Suppressor macrophage treated with lipopolysaccharide for 1 hour (primary cell): ENCODE measurements at regions not wholly inside any gene's neighbourhood (a gene's known extent, or its start where the extent isn't known, plus 50 kb on each side); places are given as distances from the start of the nearest gene placed in this dataset.

ENCODE experiments used
- DNase-seq, 3 donors: peaks; one replicate each; pipeline ENCODE4 v3.0.0-alpha.2; 2020 to 2022

DNA sequence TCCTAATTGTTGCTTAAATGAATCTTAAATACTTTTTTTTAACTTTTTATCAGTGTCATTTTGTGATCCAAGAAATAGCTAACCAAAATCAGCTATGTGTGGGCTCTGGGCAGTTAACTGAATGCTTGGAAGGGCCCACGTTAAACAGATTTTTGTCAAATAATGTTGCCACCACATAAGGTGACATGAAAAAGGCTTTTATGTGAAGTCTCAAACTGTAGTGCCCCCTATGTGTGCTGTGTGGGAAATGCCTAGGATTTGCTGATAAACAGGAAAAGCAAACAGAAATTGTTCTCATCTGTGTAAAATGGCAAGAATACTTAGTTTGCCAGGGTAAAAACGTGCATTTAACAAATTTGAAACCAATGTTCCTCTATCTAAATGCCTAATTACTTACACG lies 242.2 kb downstream of the ZNF516 start:
- DNase-seq: no peak

DNA sequence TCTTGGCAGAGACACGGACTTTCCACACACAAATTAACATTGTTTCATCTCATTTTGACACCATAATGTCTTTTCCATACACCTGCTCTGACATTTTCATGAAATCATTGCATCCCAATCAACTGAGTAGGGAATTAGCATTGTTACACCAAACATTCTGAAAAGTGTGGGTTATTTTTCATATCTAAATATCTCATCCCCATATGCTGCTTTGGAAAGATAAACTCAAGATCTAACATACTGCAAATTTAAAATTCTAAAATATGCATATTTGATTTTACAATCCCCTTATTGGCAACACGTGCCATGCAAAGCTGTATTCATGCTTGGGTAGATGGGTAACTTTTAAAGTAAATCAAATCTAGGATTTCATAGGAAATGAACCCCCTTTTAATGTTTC lies 242.9 kb downstream of the ZNF516 start:
- DNase-seq: no peak

DNA sequence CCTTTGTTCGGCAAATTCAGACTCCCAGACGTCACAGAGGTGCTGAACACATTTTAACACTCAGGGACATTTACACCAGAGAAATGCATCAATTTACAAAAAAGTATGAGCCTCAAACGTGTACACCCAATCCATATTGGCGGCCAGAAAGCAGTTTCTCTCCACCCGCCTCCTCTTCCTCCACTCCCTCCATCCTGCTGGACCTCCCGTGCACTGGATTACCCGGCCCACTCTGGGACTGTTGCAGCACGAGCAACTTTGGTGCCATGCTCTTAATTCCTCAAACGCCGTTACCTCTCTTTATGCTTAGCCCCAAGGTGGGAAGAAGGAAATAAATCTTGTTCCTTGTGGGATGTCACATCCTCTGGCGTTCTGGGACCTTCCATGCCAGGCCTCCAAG lies 243.4 kb downstream of the ZNF516 start:
- no peak for DNase-seq

GRCh38 chr18:76246590-76246989 lies 248.5 kb downstream of the ZNF516 start:
- DNase-seq: no peak

GRCh38 chr18:76234676-76235060 lies 260.4 kb downstream of the ZNF516 start:
- no peak for DNase-seq

DNA sequence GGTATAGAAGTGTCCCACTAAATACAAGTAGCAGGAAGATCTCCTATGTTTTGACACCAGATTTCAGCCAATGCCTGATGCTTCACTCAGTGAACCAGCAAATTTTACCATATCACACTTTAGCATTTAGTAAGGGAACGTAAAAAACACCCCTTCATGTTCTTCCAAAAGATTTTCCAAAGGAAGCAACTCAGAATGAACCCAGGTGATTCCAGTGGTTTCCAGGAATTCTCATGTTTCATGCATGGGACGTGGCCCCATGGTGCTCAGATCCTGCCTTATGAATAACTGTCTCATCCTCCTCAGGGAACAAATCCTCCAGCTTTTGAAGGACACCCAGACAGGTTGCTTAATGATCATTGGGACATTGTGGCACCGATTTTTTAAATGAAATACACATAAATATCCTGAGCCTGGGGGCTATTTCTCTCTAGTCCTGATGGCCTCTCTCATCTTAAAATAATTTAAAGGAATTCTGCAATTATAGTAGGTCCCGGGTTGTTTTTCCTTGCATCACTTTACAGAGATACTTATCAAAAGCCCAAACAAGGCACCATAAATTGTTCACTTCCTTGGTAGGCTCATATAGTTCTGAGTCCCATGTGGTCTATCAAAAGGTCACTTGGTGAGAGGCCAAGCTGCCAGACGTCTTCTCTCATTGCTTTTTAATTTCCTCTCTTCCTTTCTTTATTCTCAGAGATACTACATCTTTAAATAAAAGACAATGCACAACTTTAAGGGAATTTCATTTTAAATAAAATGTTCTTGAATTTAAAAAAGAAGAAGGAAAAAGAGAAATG lies 261.0 kb downstream of the ZNF516 start:
- no peak for DNase-seq

DNA sequence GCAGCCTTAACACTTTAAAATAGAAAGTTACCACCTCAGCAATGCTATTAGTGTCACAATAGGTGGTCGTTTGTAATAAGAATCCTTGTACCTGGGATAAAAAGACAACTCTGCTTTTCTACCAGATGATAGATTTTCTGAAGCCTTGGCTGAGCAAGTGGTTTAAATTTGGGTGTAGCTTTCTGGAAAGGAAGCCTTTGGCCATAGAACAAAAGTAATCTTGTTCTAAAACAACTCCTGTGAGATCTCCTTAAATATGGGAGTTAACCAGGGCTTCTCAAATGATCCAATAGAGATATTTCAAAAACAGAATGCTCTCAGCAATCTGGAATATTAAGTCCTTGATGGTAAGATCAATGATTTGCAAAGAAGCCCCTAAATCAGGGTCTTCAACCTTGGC lies 261.6 kb downstream of the ZNF516 start:
- no peak for DNase-seq

DNA sequence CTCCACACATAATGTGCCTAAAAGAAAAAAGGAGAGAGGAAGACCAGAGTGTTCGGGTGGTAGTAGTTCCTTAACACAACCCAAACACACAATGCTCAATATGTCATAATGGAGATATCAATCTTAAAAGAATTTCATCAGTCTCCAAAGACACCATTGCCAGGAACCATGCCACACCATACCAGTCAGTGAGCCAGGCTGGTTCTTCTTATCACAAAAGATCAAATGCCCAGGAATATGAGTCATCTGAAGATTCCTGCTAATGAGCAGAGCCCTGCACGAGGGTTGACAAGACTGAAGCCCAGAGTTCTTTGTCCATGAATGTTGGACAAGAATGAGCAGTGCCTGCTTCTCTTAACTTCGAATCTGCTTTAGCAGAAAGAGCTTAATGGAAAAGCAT lies 262.3 kb downstream of the ZNF516 start:
- no peak for DNase-seq

DNA sequence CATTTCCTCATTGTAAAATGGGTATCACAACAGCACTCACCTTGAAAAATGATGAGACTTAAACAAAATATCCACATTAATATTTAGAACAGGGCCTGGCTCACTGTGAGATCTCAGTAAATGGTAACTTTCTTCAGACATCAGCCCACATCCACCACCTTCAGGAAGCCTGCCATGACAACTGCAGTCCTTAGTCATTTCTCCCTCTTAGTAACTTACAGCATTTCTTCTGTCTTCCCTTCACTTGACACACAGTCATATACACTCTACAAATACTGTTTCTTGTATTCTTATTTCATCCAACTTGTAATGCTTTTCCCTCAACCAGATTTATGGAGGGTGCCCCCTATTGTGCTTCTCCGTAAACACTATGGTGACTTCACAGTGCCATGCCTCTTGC lies 263.0 kb downstream of the ZNF516 start:
- no peak for DNase-seq

GRCh38 chr18:76231402-76231801 lies 263.6 kb downstream of the ZNF516 start:
- no peak for DNase-seq

DNA sequence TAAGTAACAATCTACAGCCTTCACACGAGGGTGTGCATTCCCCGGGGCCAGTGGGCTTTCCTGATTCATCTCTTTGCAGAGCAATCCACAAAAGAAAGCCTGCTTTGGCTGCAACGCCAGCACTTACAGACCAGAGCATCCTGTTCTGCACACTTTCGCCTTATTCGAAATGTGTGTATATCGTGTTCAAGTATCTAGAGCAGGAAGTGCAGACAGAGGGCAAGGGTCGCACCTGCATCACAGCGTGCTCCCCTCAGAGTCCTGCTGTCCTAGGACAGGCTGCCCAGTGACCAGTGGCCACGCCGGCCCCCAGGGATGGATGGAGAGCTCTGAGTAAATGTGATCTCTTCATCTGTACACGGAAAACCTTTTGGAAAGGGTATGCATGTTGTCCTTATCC lies 264.3 kb downstream of the ZNF516 start:
- no peak for DNase-seq

GRCh38 chr18:76228716-76229115 lies 266.3 kb downstream of the ZNF516 start:
- DNase-seq: no peak

DNA sequence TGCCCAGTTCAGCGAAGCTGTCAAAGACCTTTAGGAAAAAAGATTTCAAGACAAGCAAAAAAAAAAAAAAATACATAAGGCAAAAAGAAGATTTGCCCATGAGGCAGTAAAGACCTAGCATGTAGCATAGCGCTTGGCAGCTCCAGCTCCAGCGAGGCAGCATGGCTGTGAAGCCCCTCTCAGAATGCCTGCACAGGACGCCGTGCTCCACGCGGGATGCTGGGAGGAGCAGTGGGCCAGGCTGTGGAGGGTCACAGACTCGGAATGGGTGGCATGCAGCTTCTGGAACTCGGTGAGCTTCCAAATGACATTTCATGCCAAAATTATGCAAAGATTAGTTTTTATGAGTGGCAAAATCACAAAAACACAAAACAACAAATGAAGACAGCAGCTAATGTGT lies 267.3 kb downstream of the ZNF516 start:
- DNase-seq: no peak

GRCh38 chr18:76223403-76223802 lies 271.6 kb downstream of the ZNF516 start:
- DNase-seq: no peak

- no peak for DNase-seq
Observed at GRCh38 chr18:76219023-76219422, 276.0 kb downstream of the ZNF516 start.

GRCh38 chr18:76216096-76216495 lies 278.9 kb downstream of the ZNF516 start:
- DNase-seq: no peak

GRCh38 chr18:76213991-76214390 lies 281.1 kb downstream of the ZNF516 start:
- no peak for DNase-seq

DNA sequence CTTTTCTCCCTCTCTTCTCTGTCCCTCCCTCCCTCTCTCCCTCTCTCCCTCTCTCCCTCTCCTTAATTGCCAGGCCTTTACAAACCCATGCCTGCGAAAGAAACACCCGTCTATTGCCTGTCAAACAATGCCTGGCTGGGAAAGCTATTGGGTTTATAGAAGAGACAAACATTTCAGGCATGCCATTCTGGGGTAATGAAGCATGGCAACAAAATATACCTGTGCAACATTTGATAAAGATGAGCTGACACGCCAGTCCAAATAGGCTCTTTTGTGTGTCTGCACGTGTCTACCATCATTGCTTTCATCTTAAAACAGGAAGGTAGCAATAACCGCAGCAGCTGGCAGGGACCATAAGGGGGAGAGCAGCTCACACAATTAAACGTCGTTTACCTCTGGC lies 282.1 kb downstream of the ZNF516 start:
- DNase-seq: no peak

- DNase-seq: peak; percentile 6 to 46 (median 12)
Observed at GRCh38 chr18:76209597-76209996, 285.4 kb downstream of the ZNF516 start.

GRCh38 chr18:76208678-76209306 lies 286.2 kb downstream of the ZNF516 start:
- DNase-seq: peak in 1 of 3 donors; percentile 8

GRCh38 chr18:76205906-76206305 lies 289.1 kb downstream of the ZNF516 start:
- no peak for DNase-seq

DNA sequence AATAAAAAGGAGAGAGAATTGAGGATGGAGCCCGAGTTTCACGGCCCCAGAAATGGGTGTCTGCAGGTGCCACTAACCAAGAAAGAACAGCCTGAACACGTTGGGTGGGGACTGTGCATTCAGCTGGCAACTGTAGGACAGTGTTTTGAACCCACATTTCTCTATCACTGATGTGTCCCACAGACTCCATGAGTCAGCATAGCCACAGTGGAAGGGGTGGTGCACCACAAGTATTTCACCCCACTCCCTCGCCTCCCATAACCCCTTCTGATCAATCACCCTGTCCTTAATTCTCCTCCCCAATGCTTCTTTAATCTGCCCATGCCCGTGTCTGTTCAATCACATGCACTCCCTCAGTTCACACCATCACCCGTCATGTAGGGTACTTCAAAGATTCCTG lies 291.5 kb downstream of the ZNF516 start:
- no peak for DNase-seq

DNA sequence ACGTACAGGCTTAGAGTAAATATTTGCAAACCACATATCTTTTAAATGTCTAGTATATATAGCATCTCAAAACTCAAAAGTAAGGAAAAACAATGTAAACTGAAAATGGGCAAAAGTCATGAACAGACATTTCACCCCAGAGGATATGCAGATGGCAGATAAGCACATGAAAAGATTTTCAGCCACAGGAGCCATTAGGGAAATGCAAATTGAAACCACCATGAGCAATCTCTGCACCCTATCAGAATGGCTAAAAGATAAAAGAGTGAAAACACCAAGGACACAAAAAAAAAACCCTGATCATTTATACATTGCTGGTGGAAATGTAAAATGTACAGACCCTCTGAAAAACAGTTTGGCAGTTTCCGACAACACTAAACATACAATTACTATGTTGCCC lies 292.7 kb downstream of the ZNF516 start:
- DNase-seq: no peak

DNA sequence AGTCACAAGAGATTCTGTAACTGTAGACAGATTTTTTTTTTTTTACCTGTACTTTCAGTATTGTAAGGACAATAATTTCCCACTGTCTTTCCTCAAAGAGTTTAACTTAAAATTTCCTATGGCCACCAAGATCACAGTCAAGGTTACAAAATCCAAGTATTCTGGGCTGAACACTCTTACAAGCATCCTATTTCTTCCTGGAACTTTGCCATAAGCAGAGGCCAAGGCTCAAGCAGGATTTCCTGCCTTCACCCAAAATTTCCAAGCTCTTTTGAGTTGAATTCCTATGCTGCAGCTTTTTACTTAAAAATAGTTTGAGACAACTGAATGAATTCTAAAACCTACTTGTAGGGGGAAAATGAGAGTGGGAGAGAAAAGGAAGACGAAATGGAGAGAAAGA lies 299.4 kb downstream of the ZNF516 start:
- no peak for DNase-seq

- no peak for DNase-seq
Observed at GRCh38 chr18:76188097-76188496, 306.9 kb downstream of the ZNF516 start.
